ENCODE measurements at regions not wholly inside any gene's neighbourhood (a gene's known extent, or its start where the extent isn't known, plus 50 kb on each side); places are given as distances from the start of the nearest gene placed in this dataset.

DNA sequence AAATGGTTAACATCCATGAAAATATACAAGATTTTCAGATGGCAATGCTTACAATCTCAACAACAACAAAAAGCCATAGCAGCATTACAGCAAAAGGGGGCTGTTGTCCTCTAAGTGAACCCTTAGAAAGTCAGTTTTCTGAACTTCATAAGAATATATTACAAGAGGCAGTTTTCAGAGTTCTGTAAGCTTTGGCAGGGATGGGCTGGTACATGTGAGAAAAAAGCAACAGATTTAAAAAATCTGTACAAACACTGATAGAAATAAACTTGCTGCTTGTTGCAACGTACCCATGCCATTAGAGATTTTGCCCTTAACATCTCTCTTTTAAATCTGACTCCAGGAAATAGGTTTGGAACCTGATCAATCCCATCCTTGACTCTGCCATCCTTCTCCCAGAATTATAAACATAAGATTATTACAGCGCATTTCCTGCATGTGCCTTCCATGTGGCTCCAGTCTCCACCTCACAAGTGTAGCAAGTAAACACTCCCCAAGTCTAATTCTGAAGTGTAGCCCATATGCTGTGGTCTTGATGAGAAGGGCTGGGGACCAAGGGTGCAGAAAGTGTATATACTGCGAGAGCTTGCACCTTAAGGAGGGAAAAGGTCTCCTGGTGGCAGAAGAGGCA is 101.4 kb upstream of the TSPAN2 start:
- TF ChIP-seq, protein P1, sequence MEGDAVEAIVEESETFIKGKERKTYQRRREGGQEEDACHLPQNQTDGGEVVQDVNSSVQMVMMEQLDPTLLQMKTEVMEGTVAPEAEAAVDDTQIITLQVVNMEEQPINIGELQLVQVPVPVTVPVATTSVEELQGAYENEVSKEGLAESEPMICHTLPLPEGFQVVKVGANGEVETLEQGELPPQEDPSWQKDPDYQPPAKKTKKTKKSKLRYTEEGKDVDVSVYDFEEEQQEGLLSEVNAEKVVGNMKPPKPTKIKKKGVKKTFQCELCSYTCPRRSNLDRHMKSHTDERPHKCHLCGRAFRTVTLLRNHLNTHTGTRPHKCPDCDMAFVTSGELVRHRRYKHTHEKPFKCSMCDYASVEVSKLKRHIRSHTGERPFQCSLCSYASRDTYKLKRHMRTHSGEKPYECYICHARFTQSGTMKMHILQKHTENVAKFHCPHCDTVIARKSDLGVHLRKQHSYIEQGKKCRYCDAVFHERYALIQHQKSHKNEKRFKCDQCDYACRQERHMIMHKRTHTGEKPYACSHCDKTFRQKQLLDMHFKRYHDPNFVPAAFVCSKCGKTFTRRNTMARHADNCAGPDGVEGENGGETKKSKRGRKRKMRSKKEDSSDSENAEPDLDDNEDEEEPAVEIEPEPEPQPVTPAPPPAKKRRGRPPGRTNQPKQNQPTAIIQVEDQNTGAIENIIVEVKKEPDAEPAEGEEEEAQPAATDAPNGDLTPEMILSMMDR (IDR thresholded peaks at IDR 0.05), result no peak
- no peak for TF ChIP-seq EZH2phosphoT487 (IDR thresholded peaks at IDR 0.05)

All from neural progenitor cell (in vitro differentiated cells).